Erythroblast (primary cell): ENCODE measurements at regions not wholly inside any gene's neighbourhood (a gene's known extent, or its start where the extent isn't known, plus 50 kb on each side); places are given as distances from the start of the nearest gene placed in this dataset.

Experiments used
- GATA1 ChIP-seq: IDR thresholded peaks from 2 replicates; pipeline ENCODE4 v1.6.1; 2011; ENCODE audit warnings: low read depth, mild to moderate bottlenecking, control low read depth, low read length, moderate library complexity
- POLR2A ChIP-seq: IDR thresholded peaks from 2 replicates; pipeline ENCODE4 v1.6.1; 2011; ENCODE audit warnings: mild to moderate bottlenecking, low read length

GRCh38 chr5:115360046-115360685 lies 63.7 kb upstream of the CCDC112 start:
- TF ChIP-seq POLR2A (no peak), GATA1 (no peak)
